ENCODE measurements at regions not wholly inside any gene's neighbourhood (a gene's known extent, or its start where the extent isn't known, plus 50 kb on each side); places are given as distances from the start of the nearest gene placed in this dataset.
"Not testable (repeated sequence)": the region's sequence is repeated elsewhere in the genome, so short reads cannot be mapped to it uniquely, and the experiment has no call there.

GRCh38 chr16:21535201-21535600 lies 64.2 kb upstream of the METTL9 start:
- DNase-seq: not testable (repeated sequence)

- not testable (repeated sequence) for DNase-seq
These were observed 62.6 kb upstream of the METTL9 start for GRCh38 chr16:21536740-21537139.

GRCh38 chr16:21537598-21537997 lies 61.8 kb upstream of the METTL9 start:
- DNase-seq: not testable (repeated sequence)

DNA sequence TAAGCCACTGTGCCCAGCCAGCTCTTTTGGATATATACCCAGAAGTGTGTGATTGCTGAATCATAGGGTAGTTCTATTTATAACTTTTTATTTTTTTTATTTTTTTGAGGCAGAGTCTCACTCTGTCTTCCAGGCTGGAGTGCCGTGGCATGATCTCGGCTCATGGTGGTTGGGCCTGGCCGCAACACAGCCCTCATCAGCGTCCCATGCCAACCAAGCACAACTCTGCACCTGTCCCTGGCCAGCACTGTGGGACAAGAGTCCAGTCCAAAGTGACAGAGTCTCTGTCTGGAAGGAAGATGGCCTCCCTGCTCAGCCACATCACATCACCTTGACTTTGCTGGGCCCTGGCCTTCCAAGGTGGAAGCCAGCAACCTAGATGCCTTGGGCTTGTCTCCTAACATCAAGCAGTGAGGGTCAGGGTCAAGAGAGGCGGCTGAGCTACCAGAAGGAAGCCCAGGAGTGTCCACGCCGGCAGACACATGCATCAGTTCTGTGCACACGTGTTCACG lies 60.2 kb upstream of the METTL9 start:
- DNase-seq: not testable (repeated sequence)

GRCh38 chr16:21540770-21541433 lies 58.5 kb upstream of the METTL9 start:
- peak in 1 of 2 experiments; percentile 18 for DNase-seq

DNA sequence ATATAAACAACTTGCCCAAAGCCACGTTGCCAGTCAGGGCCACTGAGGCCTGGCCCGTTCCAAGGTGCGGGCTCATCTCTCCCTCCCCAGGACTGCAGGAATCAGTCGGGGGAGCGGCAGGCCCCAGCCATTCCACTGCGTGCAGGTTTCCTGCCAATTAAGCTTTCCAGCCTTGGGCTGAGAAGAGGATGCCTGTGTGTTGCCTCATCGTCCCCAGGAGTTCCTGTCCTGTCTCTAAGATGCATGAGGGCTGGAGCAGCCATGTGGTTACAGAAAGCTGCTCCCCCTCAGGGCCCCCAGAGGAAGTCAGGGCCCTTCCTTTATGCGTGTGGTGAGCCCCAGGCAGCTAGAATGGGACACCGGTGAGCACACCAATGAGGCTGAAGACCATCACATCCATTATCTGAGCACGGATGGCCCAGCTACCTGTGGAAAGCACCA lies 57.7 kb upstream of the METTL9 start:
- DNase-seq: not testable (repeated sequence)

DNA sequence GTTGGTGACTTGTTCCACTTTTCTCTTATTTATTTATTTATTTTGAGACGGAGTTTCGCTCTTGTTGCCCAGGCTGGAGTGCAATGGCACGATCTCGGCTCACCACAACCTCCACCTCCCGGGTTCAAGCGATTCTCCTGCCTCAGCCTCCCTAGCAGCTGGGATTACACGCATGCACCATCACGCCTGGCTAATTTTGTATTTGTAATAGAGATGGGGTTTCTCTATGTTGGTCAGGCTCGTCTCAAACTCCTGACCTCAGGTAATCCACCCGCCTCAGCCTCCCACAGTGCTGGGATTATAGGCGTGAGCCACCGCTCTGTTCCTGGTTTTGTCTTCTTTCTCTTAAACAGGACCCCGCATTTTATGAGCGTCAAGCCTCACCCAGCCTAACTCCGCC lies 57.3 kb upstream of the METTL9 start:
- not testable (repeated sequence) for DNase-seq

- DNase-seq: not testable (repeated sequence)
These were observed 56.8 kb upstream of the METTL9 start for GRCh38 chr16:21542491-21543124.

GRCh38 chr16:21543151-21543836 lies 56.1 kb upstream of the METTL9 start:
- not testable (repeated sequence) for DNase-seq

- not testable (repeated sequence) for DNase-seq
These were observed 53.6 kb upstream of the METTL9 start for GRCh38 chr16:21545664-21546326.

GRCh38 chr16:21549396-21549795 lies 50.0 kb upstream of the METTL9 start:
- not testable (repeated sequence) for DNase-seq
